Right lung (tissue), 2 donors: ENCODE measurements at regions not wholly inside any gene's neighbourhood (a gene's known extent, or its start where the extent isn't known, plus 50 kb on each side); places are given as distances from the start of the nearest gene placed in this dataset.

Experiments used
- DNase-seq, 2 donors: peaks; one replicate each; pipeline ENCODE4 v3.0.0-alpha.2; 2013

- DNase-seq: no peak
These were observed 83.2 kb downstream of the CEBPB start for GRCh38 chr20:50273601-50274491.

GRCh38 chr20:50274570-50275430 is 84.2 kb downstream of the CEBPB start:
- no peak for DNase-seq

DNA sequence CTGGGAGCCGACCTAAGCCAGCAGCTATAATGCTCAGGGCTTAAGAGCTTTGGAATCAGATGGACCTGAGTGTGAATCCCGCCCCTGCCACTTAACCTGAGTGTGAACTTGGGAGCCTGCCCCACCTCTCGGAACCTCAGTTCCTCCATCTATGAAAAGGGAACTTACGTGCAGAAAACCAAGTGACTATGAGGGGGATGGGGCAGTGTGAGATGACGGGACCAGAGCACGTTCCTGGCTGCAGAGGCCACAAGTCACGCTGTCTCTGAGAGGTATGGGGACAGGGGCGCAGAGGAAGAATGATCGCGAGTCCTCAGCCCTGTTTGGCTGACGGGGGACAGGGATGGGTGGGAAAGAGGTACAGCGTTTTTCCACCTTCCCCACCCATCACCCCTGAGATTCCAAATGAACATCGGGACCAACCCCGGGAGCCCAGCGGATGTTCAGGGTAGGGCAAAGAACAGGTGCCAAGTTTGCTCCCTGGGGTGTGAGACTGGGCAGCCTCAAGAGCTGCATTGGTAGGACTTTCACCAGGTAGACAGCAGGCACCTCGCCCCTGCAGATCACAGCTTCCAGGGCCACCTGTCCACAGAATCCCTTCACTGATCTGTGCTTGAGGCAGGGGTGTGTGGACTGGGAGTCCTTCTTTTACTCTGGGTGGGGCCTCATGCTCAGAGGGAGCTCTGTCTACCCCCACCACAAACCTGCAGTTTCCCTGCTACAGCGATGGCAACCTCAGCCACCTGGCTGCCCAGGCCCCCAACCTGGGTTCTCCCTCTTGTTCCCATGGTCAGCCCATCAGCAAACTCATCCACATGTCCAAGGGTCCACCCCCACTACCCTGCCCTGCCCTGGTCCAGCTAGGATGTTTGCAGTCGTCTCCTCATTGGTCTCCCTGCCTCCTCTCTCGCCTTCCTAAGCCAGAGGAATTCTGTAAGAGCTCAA is 85.8 kb downstream of the CEBPB start:
- no peak for DNase-seq

GRCh38 chr20:50277064-50277415 is 86.4 kb downstream of the CEBPB start:
- DNase-seq: no peak

DNA sequence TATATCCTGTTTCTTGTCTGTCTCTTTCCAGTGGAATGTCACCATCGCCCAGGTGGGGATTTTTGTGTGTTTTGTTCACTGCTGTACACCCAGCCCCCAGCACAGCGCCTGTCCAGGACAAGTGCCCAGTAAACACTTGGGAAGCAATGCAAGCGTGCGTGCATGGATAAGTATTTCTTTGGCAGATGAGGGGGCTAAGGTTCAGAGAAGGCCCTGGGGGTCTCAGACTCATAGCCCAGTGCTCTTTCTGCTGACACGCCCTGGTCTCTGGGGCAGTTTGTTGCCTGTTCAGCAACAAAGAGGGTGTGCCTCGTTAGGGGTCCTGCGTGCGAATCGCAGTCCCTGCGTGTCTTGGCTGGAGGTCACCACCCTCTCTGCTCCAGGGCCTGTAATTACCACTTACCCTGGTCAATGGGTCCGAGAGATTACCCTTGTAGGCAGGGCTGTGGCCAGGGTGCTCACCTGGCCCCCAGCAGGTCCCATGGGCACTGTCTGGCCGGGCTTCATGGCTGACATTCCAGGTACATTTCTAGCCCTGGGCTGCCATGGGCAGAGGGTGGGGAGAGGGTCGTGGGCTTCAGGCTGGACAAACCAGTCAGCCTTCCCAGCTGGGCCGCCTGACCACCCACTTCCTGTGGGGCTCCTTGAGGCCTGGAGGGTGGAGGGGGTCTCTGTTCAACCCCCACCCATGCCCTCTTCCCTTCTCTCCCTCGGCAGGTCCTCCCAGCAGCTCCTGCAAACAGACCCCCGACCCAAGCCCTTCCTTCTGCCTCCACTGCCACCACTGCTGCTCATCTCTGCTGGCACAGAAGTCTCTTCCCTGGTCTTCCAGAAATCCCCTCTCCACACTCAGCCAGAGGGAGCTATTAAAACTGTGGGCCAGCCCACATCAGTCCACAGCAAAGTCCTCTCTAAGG is 87.1 kb downstream of the CEBPB start:
- no peak for DNase-seq

DNA sequence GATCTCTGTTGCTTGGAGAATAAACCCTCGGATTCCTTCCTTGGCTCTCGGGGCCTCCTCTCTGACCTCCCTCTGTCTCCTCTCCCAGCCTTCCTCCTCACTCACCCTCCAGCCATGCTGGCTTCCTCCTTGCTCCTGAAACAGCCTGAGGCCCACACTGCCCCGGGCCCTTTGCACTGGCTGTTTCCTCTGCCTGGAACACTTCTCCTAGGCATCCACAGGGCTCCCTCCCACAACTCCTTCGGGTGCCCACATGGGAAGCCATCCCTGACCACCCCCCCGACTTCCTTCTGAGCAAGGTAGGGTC is 87.7 kb downstream of the CEBPB start:
- no peak for DNase-seq

DNA sequence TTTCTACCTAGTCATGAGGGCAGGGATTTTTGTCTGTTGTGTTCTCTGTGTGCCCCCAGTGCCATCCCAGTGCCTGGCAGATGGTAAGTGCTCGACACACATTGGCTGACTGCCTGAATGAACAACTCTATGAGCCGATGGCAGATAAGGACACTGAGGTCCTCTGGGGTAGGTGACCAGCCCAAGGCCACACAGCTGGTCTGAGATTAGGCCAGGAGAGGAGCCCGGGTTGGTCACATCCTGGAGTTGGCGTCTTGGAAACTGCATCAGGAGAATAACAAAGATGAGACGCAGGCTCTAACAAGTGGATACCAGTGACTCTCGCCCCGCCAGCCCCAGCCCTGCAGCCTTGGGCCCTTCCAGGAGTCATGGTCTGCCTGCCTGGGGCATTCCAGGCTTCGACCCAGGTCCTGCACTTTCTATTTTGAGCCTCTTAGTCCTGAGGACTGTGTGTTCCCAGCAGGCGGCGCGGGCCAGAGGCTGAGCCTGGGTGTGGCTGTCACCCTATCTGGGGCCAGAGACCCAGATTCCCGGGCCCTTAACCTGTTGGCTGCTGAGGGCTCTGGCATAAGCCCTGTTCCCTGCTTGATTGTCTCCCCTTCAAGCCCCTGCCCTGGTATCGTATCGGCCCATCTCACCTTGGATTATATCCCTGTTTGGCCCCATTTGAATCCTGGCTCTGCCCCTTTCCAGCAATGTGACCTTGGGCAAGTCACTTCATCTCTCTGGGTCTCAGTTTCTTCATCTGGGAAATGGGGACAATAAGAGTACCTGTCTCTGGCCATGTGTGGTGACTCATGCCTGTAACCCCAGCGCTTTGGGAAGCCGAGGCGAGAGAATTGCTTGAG is 88.3 kb downstream of the CEBPB start:
- DNase-seq: no peak

DNA sequence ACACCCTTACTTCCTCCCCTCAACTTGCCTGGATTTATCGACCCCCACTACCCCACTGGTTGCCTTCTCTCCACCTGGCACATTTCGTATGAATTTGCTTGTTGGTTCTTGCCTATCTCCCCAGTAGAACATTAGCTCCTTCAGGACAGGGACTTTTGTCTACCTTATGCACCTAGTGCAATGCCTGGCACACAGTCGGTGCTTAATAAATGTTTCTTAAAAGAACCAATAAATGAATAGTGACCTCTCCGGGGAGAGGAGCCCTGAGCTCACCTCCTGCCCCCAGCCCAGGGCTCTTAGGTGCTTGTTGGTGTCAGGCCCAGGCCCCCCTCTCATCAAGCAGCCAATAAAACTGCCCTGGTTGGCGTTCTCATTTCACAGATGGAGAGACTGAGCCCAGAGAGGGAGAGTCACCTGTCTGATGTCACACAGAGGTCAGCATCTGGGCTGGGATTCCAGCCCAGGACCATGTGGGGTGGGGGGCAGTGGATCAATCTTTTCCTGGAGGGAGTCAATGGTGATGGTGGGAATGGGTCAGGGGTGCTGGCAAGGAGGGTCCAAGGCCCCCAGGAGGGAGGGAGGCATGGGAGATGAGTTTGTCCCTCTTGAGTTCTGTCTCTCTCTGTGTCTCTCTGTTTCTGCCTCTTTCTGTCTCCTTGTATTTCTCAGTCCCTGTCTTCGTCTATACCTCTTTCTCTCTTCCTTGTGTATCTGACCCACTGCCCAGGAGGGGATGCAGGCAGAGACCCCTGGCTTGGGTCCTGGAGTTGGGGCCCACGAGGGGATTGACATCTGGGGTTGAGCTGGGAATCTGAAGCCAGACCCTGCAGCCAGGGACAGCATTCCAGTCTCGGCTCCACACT is 89.6 kb downstream of the CEBPB start:
- DNase-seq: no peak

DNA sequence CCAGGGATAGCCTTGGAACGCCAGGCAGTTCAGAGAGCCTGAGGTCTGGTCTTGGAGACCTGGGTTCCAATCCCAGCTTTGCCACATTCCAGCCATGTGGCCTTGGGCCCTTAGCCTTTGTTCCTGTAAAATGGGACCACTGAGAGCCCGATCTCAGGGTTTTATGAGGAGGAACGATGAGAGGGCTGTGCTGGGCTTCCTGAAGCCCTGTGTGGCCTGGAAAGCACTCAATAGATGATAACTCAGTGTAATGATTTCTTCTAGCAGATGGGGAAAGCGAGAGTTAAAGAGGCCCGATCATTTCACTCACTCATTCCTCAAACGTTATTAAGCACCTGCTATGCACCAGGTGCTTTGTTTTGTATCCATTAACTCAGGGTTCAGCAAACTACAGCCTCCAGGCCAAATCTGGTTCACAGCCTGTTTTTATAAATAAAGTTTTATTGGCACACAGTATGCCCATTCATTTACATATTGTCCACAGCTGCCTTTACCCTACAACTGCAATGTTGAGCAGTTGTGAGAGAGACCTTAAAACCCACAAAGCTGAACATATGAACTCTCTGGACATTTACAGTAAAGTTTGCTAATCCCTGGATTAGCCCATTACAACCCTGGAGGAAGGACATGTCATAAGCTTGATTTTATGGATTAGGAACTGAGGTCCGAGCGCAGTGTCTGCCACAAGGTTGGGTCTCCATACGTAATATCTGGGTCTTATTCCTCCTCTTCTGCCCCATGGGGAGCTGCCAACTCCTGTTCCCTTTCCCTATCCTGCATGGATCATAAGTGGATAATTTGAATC is 90.4 kb downstream of the CEBPB start:
- no peak for DNase-seq

DNA sequence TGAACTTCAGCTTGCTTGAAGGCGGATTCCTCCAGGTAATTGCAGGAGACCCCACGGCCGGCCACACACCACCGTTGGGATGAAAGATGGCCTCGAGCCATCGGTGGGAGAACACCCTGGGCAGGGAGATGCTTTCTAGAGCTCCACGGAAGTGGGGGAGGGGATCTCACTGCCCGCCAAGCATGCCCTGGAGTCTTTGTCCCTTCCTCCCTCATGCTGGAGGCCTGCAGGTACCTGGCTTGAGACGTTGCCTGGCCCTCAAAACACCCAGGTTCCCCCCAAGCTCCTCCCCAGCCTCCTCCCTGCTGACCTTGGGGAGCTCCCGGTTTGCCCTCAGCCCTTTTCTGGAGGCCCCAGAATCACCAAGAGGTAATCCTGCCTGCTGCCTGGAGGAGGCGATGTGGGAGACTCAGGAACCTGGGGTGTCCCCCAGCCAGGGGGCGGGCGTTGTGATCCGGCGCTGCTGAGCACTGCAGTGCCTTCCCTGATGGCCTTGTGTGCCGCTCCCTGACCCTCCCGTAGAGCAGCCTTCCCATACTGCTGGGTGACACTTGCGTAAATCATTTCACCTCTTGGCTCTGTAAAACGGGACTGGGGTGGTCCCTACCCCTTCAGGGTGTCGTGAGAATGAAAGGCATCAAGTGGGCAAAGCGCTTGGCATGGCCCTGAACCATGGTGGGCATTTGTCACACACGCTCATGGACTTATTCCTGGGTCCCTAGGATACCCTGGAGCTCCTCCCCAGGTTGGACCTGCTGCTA is 91.4 kb downstream of the CEBPB start:
- DNase-seq: no peak

- no peak for DNase-seq
These were observed 92.1 kb downstream of the CEBPB start for GRCh38 chr20:50282592-50283241.

DNA sequence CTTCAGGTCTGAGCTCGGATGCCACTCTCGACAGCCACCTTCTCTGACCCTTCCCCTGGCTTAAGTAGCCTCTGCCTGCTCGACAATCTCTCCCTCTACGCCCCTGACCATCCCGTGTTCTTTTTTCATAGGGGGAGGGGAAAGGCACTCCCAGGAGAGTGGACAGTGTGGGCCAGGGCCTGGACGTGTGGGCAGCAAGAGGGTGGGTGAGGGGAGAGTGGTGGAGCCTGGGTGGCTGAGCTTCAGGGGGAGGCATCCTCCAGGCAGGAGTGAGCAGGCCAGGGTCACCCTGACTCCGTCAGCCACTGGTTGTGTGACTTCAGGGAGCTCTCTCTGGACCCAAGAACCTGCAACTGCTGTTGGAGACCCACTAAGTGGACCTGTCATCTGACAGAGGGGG is 92.7 kb downstream of the CEBPB start:
- DNase-seq: no peak

- DNase-seq: no peak
These were observed 93.5 kb downstream of the CEBPB start for GRCh38 chr20:50283922-50284810.

- no peak for DNase-seq
These were observed 94.3 kb downstream of the CEBPB start for GRCh38 chr20:50284811-50285375.
